Kidney tubule cell (primary cell): ENCODE measurements at regions not wholly inside any gene's neighbourhood (a gene's known extent, or its start where the extent isn't known, plus 50 kb on each side); places are given as distances from the start of the nearest gene placed in this dataset.
"Not testable (repeated sequence)": the region's sequence is repeated elsewhere in the genome, so short reads cannot be mapped to it uniquely, and the experiment has no call there.

Source experiments
- DNase-seq: peaks from one replicate; pipeline ENCODE4 v3.0.0-alpha.2; 2018; ENCODE audit warnings: low spot score

GRCh38 chr5:85657328-85657727 lies 960.4 kb upstream of the COX7C start:
- DNase-seq, result not testable (repeated sequence)

- DNase-seq, result not testable (repeated sequence)
Observed at GRCh38 chr5:85662969-85663707, 954.6 kb upstream of the COX7C start.

- DNase-seq, result no peak
Observed at GRCh38 chr5:85663708-85664031, 954.1 kb upstream of the COX7C start.

GRCh38 chr5:85670417-85670816 lies 947.3 kb upstream of the COX7C start:
- no peak for DNase-seq

- DNase-seq, result no peak
Observed at GRCh38 chr5:85671223-85671970, 946.3 kb upstream of the COX7C start.

- DNase-seq, result no peak
Observed at GRCh38 chr5:85681871-85682270, 935.9 kb upstream of the COX7C start.

- DNase-seq, result no peak
Observed at GRCh38 chr5:85684351-85684750, 933.4 kb upstream of the COX7C start.

- DNase-seq, result no peak
Observed at GRCh38 chr5:85703296-85703695, 914.4 kb upstream of the COX7C start.

GRCh38 chr5:85709728-85710127 lies 908.0 kb upstream of the COX7C start:
- no peak for DNase-seq

- no peak for DNase-seq
Observed at GRCh38 chr5:85716344-85717202, 901.2 kb upstream of the COX7C start.

GRCh38 chr5:85717203-85717563 lies 900.6 kb upstream of the COX7C start:
- DNase-seq, result no peak

GRCh38 chr5:85732185-85732584 lies 885.6 kb upstream of the COX7C start:
- no peak for DNase-seq

- DNase-seq, result no peak
Observed at GRCh38 chr5:85741972-85742371, 875.8 kb upstream of the COX7C start.

- no peak for DNase-seq
Observed at GRCh38 chr5:85760519-85760918, 857.2 kb upstream of the COX7C start.

GRCh38 chr5:85769347-85769746 lies 848.4 kb upstream of the COX7C start:
- DNase-seq, result no peak

- DNase-seq, result no peak
Observed at GRCh38 chr5:85784746-85785145, 833.0 kb upstream of the COX7C start.

- DNase-seq, result no peak
Observed at GRCh38 chr5:85813146-85813545, 804.6 kb upstream of the COX7C start.

- DNase-seq, result no peak
Observed at GRCh38 chr5:85814596-85814995, 803.1 kb upstream of the COX7C start.

- DNase-seq, result no peak
Observed at GRCh38 chr5:85823462-85824426, 794.0 kb upstream of the COX7C start.

GRCh38 chr5:85838781-85839180 lies 779.0 kb upstream of the COX7C start:
- DNase-seq, result no peak

- DNase-seq, result no peak
Observed at GRCh38 chr5:85841653-85842052, 776.1 kb upstream of the COX7C start.

- no peak for DNase-seq
Observed at GRCh38 chr5:85843535-85843934, 774.2 kb upstream of the COX7C start.
